ENCODE measurements at regions not wholly inside any gene's neighbourhood (a gene's known extent, or its start where the extent isn't known, plus 50 kb on each side); places are given as distances from the start of the nearest gene placed in this dataset.
"Not testable (repeated sequence)": the region's sequence is repeated elsewhere in the genome, so short reads cannot be mapped to it uniquely, and the experiment has no call there.

- DNase-seq, result peak in 1 of 10 donors; percentile 58
- intact Hi-C loops (cut with DNase I), result no loop called here
Measured at GRCh38 chr6:135604035-135604860, 106.7 kb upstream of the AHI1 start.

GRCh38 chr6:135605278-135605790, 107.8 kb upstream of the AHI1 start:
- intact Hi-C loops (cut with DNase I), result no loop called here
- no peak for DNase-seq

GRCh38 chr6:135606392-135606791, 108.9 kb upstream of the AHI1 start:
- intact Hi-C loops (cut with DNase I), result no loop called here
- no peak for DNase-seq

DNA sequence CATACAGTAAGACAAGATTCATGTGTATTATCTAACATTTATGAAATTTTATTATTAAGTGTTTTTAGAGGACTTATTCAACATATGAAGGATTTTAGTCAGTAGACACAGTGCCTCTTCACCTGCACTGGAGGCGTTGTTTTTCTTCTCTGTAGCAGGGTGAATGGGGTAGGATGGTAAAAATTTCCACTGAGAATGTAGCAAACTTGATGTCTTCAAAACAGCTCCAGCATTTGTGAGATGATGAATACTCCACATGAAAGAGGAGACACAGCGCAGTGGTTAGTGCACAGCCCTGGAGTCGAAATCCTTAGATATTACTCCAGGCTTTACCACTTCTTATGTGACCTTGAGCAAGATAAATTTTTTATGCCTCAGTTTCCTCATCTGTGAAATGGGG, 110.5 kb upstream of the AHI1 start:
- DNase-seq, result no peak
- intact Hi-C loops (cut with DNase I), result no loop called here

GRCh38 chr6:135610192-135610591, 112.7 kb upstream of the AHI1 start:
- DNase-seq; intact Hi-C loops (cut with DNase I): not testable (repeated sequence)

GRCh38 chr6:135616655-135617054, 119.1 kb upstream of the AHI1 start:
- intact Hi-C loops (cut with DNase I), result no loop called here
- DNase-seq, result no peak

DNA sequence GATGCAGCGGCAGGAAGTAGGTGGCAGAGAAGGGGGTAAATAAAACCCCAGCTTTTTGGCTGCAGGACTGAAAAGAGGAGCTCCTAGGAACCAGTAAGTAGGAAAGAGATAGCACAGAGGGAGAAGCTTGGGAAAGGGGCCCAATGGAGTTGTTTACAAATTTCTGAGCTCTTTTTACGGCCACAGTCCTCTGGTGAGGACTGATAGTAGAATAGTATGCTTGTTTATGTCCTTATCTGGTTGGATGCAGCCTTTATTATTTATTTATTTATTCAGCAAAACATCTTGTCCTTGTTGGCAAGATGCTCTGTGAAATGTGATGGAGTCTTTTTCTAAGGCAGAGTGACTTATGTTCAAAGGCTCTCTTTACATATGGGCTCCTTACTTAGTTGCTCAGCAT, 119.7 kb upstream of the AHI1 start:
- DNase-seq, result no peak
- intact Hi-C loops (cut with DNase I), result no loop called here

GRCh38 chr6:135622081-135622480, 124.5 kb upstream of the AHI1 start:
- intact Hi-C loops (cut with DNase I), result no loop called here
- DNase-seq, result no peak

DNA sequence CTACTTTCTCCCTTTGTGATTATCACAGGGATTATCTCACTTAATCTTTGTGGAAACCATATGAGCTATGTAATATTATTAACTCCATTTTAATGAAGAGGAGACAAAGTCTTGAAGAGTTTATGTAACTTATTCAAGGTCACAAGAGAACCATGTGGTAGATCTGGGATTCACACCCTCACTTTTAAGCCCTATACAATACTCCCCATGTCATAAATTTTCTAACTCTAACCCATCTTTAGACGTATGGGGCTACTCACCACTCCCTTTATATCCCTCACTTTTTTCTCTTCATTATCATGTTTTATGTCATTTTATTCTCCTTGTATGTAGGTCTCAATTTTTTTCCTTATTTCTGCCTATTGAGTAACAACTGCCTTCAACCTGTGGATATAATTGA, 126.4 kb upstream of the AHI1 start:
- DNase-seq, result no peak
- intact Hi-C loops (cut with DNase I), result no loop called here

- no peak for DNase-seq
Measured at GRCh38 chr6:135624402-135625295, 127.1 kb upstream of the AHI1 start.

DNA sequence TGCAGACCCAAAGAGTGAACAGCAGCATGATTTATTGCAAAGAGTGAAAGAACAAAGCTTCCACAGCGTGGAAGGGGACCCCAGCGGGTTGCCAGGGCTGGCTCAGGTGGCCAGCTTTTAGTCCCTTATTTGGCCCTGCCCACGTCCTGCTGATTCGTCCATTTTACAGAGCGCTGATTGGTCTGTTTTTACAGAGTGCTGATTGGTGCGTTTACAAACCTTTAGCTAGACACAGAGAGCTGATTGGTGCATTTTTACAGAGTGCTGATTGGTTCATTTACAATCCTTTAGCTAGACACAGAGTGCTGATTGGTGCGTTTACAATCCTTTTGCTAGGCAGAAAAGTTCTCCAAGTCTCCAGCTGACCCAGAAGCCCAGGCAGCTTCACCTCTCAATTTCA, 128.5 kb upstream of the AHI1 start:
- intact Hi-C loops (cut with DNase I); DNase-seq: not testable (repeated sequence)

More at GRCh38 chr6:135624402-135625295, 127.1 kb upstream of the AHI1 start:
- intact Hi-C loops (cut with DNase I), result no loop called here

GRCh38 chr6:135627092-135627715, 129.7 kb upstream of the AHI1 start:
- DNase-seq, result no peak
- intact Hi-C loops (cut with DNase I), result no loop called here

- DNase-seq, result no peak
- intact Hi-C loops (cut with DNase I), result no loop called here
Measured at GRCh38 chr6:135630789-135631376, 133.3 kb upstream of the AHI1 start.

- DNase-seq, result no peak
- intact Hi-C loops (cut with DNase I), result no loop called here
Measured at GRCh38 chr6:135631821-135632220, 134.3 kb upstream of the AHI1 start.

GRCh38 chr6:135633573-135633972, 136.0 kb upstream of the AHI1 start:
- intact Hi-C loops (cut with DNase I), result no loop called here
- no peak for DNase-seq

DNA sequence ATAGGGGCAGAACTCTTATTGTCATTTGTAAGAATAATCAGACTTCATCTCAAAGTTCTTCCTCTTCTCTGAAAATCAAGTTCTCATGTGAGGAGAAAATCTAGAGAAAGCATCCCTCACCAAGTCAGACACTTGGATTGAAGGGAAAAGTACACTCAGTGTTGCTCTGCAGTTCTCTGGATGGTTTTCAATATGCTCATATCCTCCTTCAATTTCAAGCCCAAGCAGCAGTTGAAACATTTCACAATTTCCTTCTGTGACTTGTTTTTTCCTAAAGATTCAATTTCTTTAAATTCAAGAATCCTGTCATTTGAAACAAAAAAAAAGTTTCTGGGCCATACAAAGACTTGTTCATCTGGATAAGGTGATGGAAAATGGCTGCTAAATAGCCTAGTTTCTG, 140.2 kb upstream of the AHI1 start:
- intact Hi-C loops (cut with DNase I), result no loop called here
- DNase-seq, result no peak

- intact Hi-C loops (cut with DNase I), result no loop called here
- DNase-seq, result no peak
Measured at GRCh38 chr6:135638108-135638507, 140.6 kb upstream of the AHI1 start.

GRCh38 chr6:135640048-135640447, 142.5 kb upstream of the AHI1 start:
- no peak for DNase-seq
- intact Hi-C loops (cut with DNase I), result no loop called here

GRCh38 chr6:135640449-135641111, 143.0 kb upstream of the AHI1 start:
- DNase-seq, result no peak
- intact Hi-C loops (cut with DNase I), result no loop called here

- no peak for DNase-seq
- intact Hi-C loops (cut with DNase I), result no loop called here
Measured at GRCh38 chr6:135642912-135643311, 145.4 kb upstream of the AHI1 start.
